ENCODE measurements at regions not wholly inside any gene's neighbourhood (a gene's known extent, or its start where the extent isn't known, plus 50 kb on each side); places are given as distances from the start of the nearest gene placed in this dataset.

DNA sequence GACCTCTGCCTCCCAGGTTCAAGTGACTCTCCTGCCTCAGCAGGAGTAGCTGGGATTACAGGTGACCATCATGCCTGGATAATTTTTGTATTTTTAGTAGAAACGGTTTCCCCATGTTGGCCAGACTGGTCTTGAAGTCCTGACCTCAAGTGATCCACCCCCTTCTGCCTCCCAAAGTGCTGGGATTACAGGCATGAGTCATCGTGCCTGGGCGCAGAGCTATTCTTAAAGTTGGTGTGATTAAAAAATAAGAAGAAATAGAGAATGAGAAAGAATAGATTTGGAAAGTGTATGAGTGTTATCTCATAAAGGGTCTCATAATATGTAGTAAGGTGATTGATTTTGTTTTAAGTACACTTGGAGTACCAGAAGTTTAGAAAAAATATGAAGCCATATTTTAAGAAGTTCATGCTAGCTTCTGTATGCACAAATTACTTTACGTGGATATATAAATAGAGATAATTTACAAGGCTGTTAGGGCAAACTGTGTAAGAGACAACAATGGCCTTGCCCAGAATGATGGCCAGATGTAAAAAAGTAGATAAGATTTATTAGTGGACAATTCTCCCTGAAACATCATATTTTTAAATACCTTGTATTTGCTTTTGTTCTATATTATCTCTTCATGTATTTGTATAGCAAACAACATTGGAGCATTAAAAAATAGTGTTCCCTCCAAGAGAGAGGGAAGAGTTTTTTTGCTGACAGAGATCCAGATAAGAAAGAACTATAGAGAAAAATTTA, 1108.5 kb downstream of the SLC16A7 start:
- TF ChIP-seq, protein P1, sequence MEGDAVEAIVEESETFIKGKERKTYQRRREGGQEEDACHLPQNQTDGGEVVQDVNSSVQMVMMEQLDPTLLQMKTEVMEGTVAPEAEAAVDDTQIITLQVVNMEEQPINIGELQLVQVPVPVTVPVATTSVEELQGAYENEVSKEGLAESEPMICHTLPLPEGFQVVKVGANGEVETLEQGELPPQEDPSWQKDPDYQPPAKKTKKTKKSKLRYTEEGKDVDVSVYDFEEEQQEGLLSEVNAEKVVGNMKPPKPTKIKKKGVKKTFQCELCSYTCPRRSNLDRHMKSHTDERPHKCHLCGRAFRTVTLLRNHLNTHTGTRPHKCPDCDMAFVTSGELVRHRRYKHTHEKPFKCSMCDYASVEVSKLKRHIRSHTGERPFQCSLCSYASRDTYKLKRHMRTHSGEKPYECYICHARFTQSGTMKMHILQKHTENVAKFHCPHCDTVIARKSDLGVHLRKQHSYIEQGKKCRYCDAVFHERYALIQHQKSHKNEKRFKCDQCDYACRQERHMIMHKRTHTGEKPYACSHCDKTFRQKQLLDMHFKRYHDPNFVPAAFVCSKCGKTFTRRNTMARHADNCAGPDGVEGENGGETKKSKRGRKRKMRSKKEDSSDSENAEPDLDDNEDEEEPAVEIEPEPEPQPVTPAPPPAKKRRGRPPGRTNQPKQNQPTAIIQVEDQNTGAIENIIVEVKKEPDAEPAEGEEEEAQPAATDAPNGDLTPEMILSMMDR (IDR thresholded peaks at IDR 0.05; ENCODE audit: borderline replicate concordance, control extremely low read depth, extremely low read depth, insufficient read depth, missing control alignments) = no peak
- DNase-seq (ENCODE audit: low spot score) = no peak
- in situ Hi-C loops (cut with MboI; ENCODE audit: low sequenced_read_pairs, unreplicated experiment) = no loop called here

DNA sequence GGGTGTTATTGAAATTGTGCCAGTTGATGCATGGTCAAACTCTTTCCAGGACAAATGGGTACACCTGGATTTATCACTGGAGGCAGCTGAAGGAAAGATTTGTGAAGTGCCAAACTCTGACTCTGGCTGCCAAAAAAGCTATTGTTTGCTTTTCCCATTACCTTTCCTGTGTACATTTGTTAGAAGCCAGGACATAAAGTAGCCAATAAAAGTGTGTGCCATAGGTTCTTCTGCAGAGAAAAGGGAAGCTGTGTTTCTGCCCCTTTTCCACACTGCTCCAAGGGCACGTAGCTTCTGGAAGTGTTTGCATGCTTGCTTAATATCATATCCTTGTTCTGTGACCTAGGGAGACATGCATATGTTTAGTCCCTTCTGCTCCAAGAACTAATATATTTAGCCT, 1114.4 kb downstream of the SLC16A7 start:
- no peak for DNase-seq (ENCODE audit: low spot score)
- TF ChIP-seq, protein P1 (IDR thresholded peaks at IDR 0.05; ENCODE audit: borderline replicate concordance, control extremely low read depth, extremely low read depth, insufficient read depth, missing control alignments) = no peak
- in situ Hi-C loops (cut with MboI; ENCODE audit: low sequenced_read_pairs, unreplicated experiment) = no loop called here

DNA sequence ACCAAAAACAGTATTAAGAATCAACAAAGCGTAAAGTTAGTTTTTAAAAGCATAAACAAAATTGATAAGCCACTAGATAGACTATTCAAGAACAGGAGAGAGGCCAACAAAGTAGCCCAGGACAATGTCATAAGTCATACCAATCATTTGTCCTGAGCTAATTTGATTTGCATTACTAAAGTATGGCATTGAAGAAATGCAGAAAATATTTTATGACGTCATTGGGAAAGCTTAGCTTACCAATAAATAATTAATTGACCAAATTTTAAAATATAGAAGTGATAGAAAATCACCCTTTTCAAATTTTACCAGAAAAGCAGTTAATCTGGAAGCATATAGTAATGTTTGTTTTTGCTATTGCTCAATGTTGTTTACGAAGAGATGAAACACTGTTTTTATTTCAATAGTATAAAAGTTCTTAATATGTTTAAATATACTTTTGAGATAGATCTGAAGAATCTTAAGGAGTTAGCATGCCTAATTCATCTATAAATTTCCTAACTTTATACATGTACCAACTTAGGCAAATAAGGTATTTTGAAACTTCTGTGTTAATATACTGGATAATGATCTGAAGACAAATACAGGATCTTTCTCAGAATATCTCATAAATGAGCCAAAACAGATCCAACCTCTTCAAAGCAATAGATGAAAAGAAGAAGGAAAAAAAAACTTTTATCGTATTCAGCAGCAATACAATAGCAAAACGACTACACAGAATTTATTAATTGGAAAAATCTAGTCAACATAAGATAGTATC, 1118.5 kb downstream of the SLC16A7 start:
- in situ Hi-C loops (cut with MboI; ENCODE audit: low sequenced_read_pairs, unreplicated experiment) = no loop called here
- no peak for DNase-seq (ENCODE audit: low spot score)
- TF ChIP-seq, protein P1 (IDR thresholded peaks at IDR 0.05; ENCODE audit: borderline replicate concordance, control extremely low read depth, extremely low read depth, insufficient read depth, missing control alignments) = no peak

DNA sequence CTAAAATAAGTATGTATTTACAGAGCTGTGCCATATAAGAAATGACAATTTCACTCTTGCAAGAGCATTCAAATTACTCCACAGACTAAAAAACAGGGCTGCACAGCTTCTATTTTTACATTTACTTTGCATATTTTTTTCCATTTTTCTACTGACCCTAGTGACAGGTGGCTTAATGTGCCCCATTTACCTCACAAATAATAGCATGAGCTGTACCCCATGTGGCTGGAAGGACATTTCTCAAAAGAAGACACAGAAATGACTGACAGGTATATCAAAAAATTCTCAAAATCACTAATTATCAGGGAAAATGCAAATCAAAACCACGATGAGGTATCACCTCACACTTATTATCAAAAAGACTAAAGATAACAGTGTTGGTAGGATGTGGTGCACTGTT, 1128.6 kb downstream of the SLC16A7 start:
- no peak for DNase-seq (ENCODE audit: low spot score)
- TF ChIP-seq, protein P1 (IDR thresholded peaks at IDR 0.05; ENCODE audit: borderline replicate concordance, control extremely low read depth, extremely low read depth, insufficient read depth, missing control alignments) = no peak
- in situ Hi-C loops (cut with MboI; ENCODE audit: low sequenced_read_pairs, unreplicated experiment) = no loop called here

DNA sequence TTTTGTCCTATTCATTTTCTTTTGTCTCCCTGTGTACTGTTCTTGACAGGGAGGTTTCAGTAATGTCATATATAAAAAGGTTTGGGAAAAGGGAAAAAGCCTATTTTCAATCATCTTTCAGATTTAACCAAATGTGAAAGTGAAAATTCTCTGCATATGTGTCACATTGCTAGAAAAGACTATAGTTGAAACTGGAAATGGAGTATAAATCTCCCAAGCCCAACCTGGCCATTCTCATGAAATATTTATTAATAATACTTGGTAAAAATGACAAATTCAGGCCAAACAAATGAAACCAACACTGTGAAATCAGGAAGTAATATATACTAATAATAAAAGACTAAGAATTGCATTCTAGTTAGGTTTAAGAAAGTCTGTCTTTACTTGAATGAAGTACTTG, 1129.2 kb downstream of the SLC16A7 start:
- in situ Hi-C loops (cut with MboI; ENCODE audit: low sequenced_read_pairs, unreplicated experiment) = no loop called here
- TF ChIP-seq, protein P1 (IDR thresholded peaks at IDR 0.05; ENCODE audit: borderline replicate concordance, control extremely low read depth, extremely low read depth, insufficient read depth, missing control alignments) = no peak
- no peak for DNase-seq (ENCODE audit: low spot score)

DNA sequence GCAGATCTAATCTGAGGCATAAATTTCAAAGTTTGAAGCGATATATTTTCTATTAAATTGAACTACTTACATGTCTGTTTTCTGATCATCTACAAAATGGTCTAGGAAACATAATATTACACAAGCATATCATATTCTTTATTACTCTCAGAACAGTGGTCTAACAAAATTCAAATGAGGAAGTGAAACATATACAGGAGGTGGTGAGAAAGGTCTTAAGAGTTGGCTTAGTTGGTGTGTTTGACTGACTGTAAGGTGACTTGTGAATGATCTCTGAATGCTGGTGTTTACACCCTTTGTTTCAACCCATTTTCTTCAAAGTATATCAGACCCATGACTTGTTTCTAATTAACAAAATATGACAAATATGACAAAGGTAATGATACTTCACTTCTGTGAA, 1156.8 kb downstream of the SLC16A7 start:
- in situ Hi-C loops (cut with MboI; ENCODE audit: low sequenced_read_pairs, unreplicated experiment) = no loop called here
- peak; percentile 3 for DNase-seq (ENCODE audit: low spot score)
- TF ChIP-seq, protein P1 (IDR thresholded peaks at IDR 0.05; ENCODE audit: borderline replicate concordance, control extremely low read depth, extremely low read depth, insufficient read depth, missing control alignments) = no peak

Measured in GM13976 (cell line).